Astrocyte (in vitro differentiated cells and primary cell): ENCODE measurements at regions not wholly inside any gene's neighbourhood (a gene's known extent, or its start where the extent isn't known, plus 50 kb on each side); places are given as distances from the start of the nearest gene placed in this dataset.

ENCODE experiments used
- DNase-seq: peaks from one replicate; pipeline ENCODE4 v3.0.0-alpha.2; 2010; ENCODE audit warnings: low read depth
- FAIRE-seq: peaks from 2 replicates; lab custom pipeline; 2011; peaks lifted over from hg19 to GRCh38; lab: Jason Lieb, UNC
- H2AFZ ChIP-seq: 2 replicates; pipeline ENCODE4 v1.6.0; 2012; ENCODE audit warnings: low read depth, low read length, inconsistent platforms
- H3K27ac ChIP-seq: 2 replicates; pipeline ENCODE4 v1.5.1; 2011; ENCODE audit warnings: low read depth, low read length, inconsistent platforms
- H3K27me3 ChIP-seq: 2 replicates; pipeline ENCODE4 v1.6.0; 2011; ENCODE audit warnings: low read length, inconsistent platforms; ENCODE audit not compliant: insufficient read depth
- H3K36me3 ChIP-seq: 2 replicates; pipeline ENCODE4 v1.5.1; 2011; ENCODE audit warnings: low read length, inconsistent platforms; ENCODE audit not compliant: insufficient read depth
- H3K4me1 ChIP-seq: 2 replicates; pipeline ENCODE4 v1.5.1; 2011; ENCODE audit warnings: low read length, inconsistent platforms; ENCODE audit not compliant: insufficient read depth
- H3K4me2 ChIP-seq: 2 replicates; pipeline ENCODE4 v1.6.0; 2012; ENCODE audit warnings: low read length, inconsistent platforms
- H3K4me3 ChIP-seq: 2 replicates; pipeline ENCODE4 v1.5.1; 2011; ENCODE audit warnings: low read depth, mild to moderate bottlenecking, low read length, inconsistent platforms; ENCODE audit not compliant: insufficient read depth
- H3K79me2 ChIP-seq: 2 replicates; pipeline ENCODE4 v1.6.0; 2012; ENCODE audit warnings: mild to moderate bottlenecking, low read length, inconsistent platforms; ENCODE audit not compliant: insufficient read depth
- H3K9ac ChIP-seq: 2 replicates; pipeline ENCODE4 v1.6.0; 2012; ENCODE audit warnings: mild to moderate bottlenecking, low read length, inconsistent platforms
- H3K9me3 ChIP-seq: 2 replicates; pipeline ENCODE4 v1.5.1; 2012; ENCODE audit warnings: low read depth, mild to moderate bottlenecking, low read length, inconsistent platforms; ENCODE audit not compliant: insufficient read depth
- H4K20me1 ChIP-seq: 2 replicates; pipeline ENCODE4 v1.6.0; 2012; ENCODE audit warnings: low read length, inconsistent platforms; ENCODE audit not compliant: insufficient read depth
- H3K27ac Mint-ChIP-seq: one replicate; pipeline ENCODE4 v1.8.0; 2021; ENCODE audit warnings: mild to moderate bottlenecking, mixed read lengths; ENCODE audit not compliant: unreplicated experiment
- H3K27me3 Mint-ChIP-seq: one replicate; pipeline ENCODE4 v1.8.0; 2021; ENCODE audit warnings: low read depth, mixed read lengths; ENCODE audit not compliant: unreplicated experiment
- H3K36me3 Mint-ChIP-seq: one replicate; pipeline ENCODE4 v1.8.0; 2021; ENCODE audit warnings: low read depth, mixed read lengths; ENCODE audit not compliant: unreplicated experiment
- H3K4me1 Mint-ChIP-seq: one replicate; pipeline ENCODE4 v1.8.0; 2021; ENCODE audit warnings: low read depth, mixed read lengths; ENCODE audit not compliant: unreplicated experiment
- H3K4me3 Mint-ChIP-seq: one replicate; pipeline ENCODE4 v1.8.0; 2021; ENCODE audit warnings: mild to moderate bottlenecking, moderate library complexity, mixed read lengths; ENCODE audit not compliant: unreplicated experiment
- H3K9me3 Mint-ChIP-seq: one replicate; pipeline ENCODE4 v1.8.0; 2021; ENCODE audit warnings: mild to moderate bottlenecking, mixed read lengths; ENCODE audit not compliant: unreplicated experiment
- CTCF ChIP-seq: IDR thresholded peaks from 2 replicates; pipeline ENCODE4 v1.5.1; 2011; ENCODE audit warnings: low read depth, mild to moderate bottlenecking, inconsistent platforms, low read length, moderate library complexity; ENCODE audit not compliant: insufficient read depth
- EZH2 ChIP-seq: IDR thresholded peaks from 2 replicates; pipeline ENCODE4 v1.6.1; 2012; ENCODE audit warnings: mild to moderate bottlenecking, low read length, inconsistent platforms; ENCODE audit not compliant: insufficient read depth

DNA sequence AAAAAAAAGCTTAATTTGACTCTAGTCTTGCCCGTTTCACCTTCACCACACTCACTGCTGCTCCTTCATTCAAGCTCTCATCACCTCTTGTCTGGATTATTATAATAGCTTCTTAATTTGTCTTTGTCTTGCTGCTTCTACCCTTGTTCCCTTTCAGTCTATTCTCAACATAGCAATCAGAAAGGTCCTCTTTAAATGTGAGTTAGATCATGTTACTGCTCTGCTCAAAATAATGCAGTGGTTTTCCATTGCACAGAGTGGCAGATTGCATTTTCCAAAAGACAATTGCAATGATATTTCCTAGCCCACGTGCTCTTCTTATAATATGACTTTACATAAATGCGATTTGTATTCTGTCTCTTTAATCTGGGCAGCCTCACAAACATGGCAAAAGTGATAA, 174.6 kb downstream of the ALDH1A2 start:
- no peak overlapping the region for H2AFZ ChIP-seq
- Mint-ChIP-seq H3K36me3 (no peaks in the 10 kb centered on the region), H3K4me1 (peaks cover 2% of the 10 kb centered on the region), H3K27ac (no peak overlapping the region), H3K9me3 (peaks cover 3% of the 10 kb centered on the region), H3K4me3 (no peak overlapping the region), H3K27me3 (peaks cover 19% of the 10 kb centered on the region)
- no peaks in the 10 kb centered on the region for H3K79me2 ChIP-seq
- DNase-seq (no peak), FAIRE-seq (no peak)
- no peaks in the 10 kb centered on the region for H3K9me3 ChIP-seq
- H3K36me3 ChIP-seq, result no peaks in the 10 kb centered on the region
- H3K9ac ChIP-seq, result no peak overlapping the region
- H3K27ac ChIP-seq, result no peak overlapping the region
- H3K4me3 ChIP-seq, result no peak overlapping the region
- no peaks in the 10 kb centered on the region for H3K4me1 ChIP-seq
- H3K4me2 ChIP-seq, result no peak overlapping the region
- H3K27me3 ChIP-seq, result no peaks in the 10 kb centered on the region
- no peak for TF ChIP-seq CTCF
- no peak for TF ChIP-seq EZH2
- H4K20me1 ChIP-seq, result no peaks in the 10 kb centered on the region

DNA sequence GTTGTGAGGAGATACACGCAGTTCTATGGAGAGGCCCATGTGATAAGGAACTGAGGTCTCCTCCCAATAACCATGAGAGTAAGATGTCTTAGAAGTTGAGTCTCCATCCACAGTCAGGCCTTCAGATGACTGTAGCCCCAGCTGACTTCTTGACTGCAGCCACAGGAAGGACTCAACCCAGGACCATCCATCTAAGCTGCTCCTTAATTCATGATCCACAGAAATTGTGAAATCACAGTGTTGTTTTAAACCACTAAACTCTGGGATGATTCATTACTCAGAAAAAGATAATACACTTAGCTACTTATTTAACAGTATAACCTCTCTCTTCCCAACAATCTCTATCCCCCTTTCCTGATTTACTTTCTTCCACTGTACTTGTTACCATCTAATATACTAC, 173.3 kb downstream of the ALDH1A2 start:
- H4K20me1 ChIP-seq, result no peaks in the 10 kb centered on the region
- H3K4me3 Mint-ChIP-seq, result no peak overlapping the region
- H3K27me3 ChIP-seq, result no peaks in the 10 kb centered on the region
- TF ChIP-seq CTCF, result no peak
- no peak for TF ChIP-seq EZH2
- no peaks in the 10 kb centered on the region for H3K79me2 ChIP-seq
- DNase-seq (no peak), FAIRE-seq (no peak)
- no peak overlapping the region for H3K27ac Mint-ChIP-seq
- no peaks in the 10 kb centered on the region for H3K9me3 ChIP-seq
- H3K27me3 Mint-ChIP-seq, result peaks cover 16% of the 10 kb centered on the region
- no peak overlapping the region for H3K27ac ChIP-seq
- peaks cover 2% of the 10 kb centered on the region for H3K4me1 Mint-ChIP-seq
- no peaks in the 10 kb centered on the region for H3K36me3 Mint-ChIP-seq
- H2AFZ ChIP-seq, result no peak overlapping the region
- H3K4me2 ChIP-seq, result no peak overlapping the region
- H3K4me3 ChIP-seq, result no peak overlapping the region
- H3K36me3 ChIP-seq, result no peaks in the 10 kb centered on the region
- no peak overlapping the region for H3K9ac ChIP-seq
- no peaks in the 10 kb centered on the region for H3K4me1 ChIP-seq
- peaks cover 3% of the 10 kb centered on the region for H3K9me3 Mint-ChIP-seq

- no peaks in the 10 kb centered on the region for H4K20me1 ChIP-seq
- no peaks in the 10 kb centered on the region for H3K79me2 ChIP-seq
- no peak overlapping the region for H2AFZ ChIP-seq
- Mint-ChIP-seq H3K4me3 (no peak overlapping the region), H3K9me3 (peaks cover 3% of the 10 kb centered on the region), H3K4me1 (peaks cover 2% of the 10 kb centered on the region), H3K27me3 (peaks cover 10% of the 10 kb centered on the region), H3K27ac (no peak overlapping the region), H3K36me3 (no peaks in the 10 kb centered on the region)
- H3K27ac ChIP-seq, result no peak overlapping the region
- H3K4me1 ChIP-seq, result no peaks in the 10 kb centered on the region
- TF ChIP-seq CTCF (no peak), EZH2 (no peak)
- no peaks in the 10 kb centered on the region for H3K9me3 ChIP-seq
- no peaks in the 10 kb centered on the region for H3K36me3 ChIP-seq
- FAIRE-seq, result peak; percentile 58
- no peak overlapping the region for H3K9ac ChIP-seq
- H3K4me3 ChIP-seq, result no peak overlapping the region
- DNase-seq, result no peak
- no peaks in the 10 kb centered on the region for H3K27me3 ChIP-seq
- no peak overlapping the region for H3K4me2 ChIP-seq
These were observed 172.5 kb downstream of the ALDH1A2 start for GRCh38 chr15:57893040-57893439.
